ENCODE measurements at regions not wholly inside any gene's neighbourhood (a gene's known extent, or its start where the extent isn't known, plus 50 kb on each side); places are given as distances from the start of the nearest gene placed in this dataset.

- TF ChIP-seq CTCF (IDR thresholded peaks at IDR 0.05) (no peak), NR2C2 (CRISPR knock-in tag; IDR thresholded peaks at IDR 0.05) (no peak), ETV6 (CRISPR knock-in tag; IDR thresholded peaks at IDR 0.05) (no peak)
Observed at GRCh38 chr16:79938575-79938974, 338.0 kb upstream of the MAF start.

Measured in WTC11 (cell line).